ENCODE measurements at regions not wholly inside any gene's neighbourhood (a gene's known extent, or its start where the extent isn't known, plus 50 kb on each side); places are given as distances from the start of the nearest gene placed in this dataset.

GRCh38 chr7:42483886-42484285 is 246.9 kb upstream of the GLI3 start:
- no peak for DNase-seq (ENCODE audit: insufficient read length, low spot score)
- TF ChIP-seq POLR2AphosphoS5 (IDR thresholded peaks at IDR 0.05; ENCODE audit: low read depth, low read length) (no peak), SPI1 (IDR thresholded peaks at IDR 0.05; ENCODE audit: low read depth, low read length) (no peak), PAX5 (IDR thresholded peaks at IDR 0.05; ENCODE audit: insufficient read depth, low read length, severe bottlenecking) (no peak), POU2F2 (IDR thresholded peaks at IDR 0.05; ENCODE audit: low read depth, low read length) (no peak)
- FAIRE-seq: no peak

GRCh38 chr7:42479816-42480633 is 243.0 kb upstream of the GLI3 start:
- DNase-seq (ENCODE audit: insufficient read length, low spot score) (no peak), FAIRE-seq (no peak)
- TF ChIP-seq POLR2A (IDR thresholded peaks at IDR 0.05; ENCODE audit: low read depth, low read length) (no peak), PAX5 (IDR thresholded peaks at IDR 0.05; ENCODE audit: insufficient read depth, low read length, severe bottlenecking) (no peak)

GRCh38 chr7:42479452-42479815 is 242.4 kb upstream of the GLI3 start:
- no peak for TF ChIP-seq POLR2AphosphoS5 (IDR thresholded peaks at IDR 0.05; ENCODE audit: low read depth, low read length)
- no peak for TF ChIP-seq POU2F2 (IDR thresholded peaks at IDR 0.05; ENCODE audit: low read depth, low read length)
- no peak for TF ChIP-seq POLR2A (IDR thresholded peaks at IDR 0.05; ENCODE audit: low read depth, low read length)
- no peak for TF ChIP-seq PAX5 (IDR thresholded peaks at IDR 0.05; ENCODE audit: insufficient read depth, low read length, severe bottlenecking)
- TF ChIP-seq TAF1 (IDR thresholded peaks at IDR 0.05; ENCODE audit: low read depth, low read length): no peak
- no peak for DNase-seq (ENCODE audit: insufficient read length, low spot score)
- no peak for FAIRE-seq

- FAIRE-seq (no peak), DNase-seq (ENCODE audit: insufficient read length, low spot score) (no peak)
- TF ChIP-seq POU2F2 (IDR thresholded peaks at IDR 0.05; ENCODE audit: low read depth, low read length): no peak
- TF ChIP-seq PAX5 (IDR thresholded peaks at IDR 0.05; ENCODE audit: insufficient read depth, low read length, severe bottlenecking): no peak
- TF ChIP-seq TAF1 (IDR thresholded peaks at IDR 0.05; ENCODE audit: low read depth, low read length): no peak
- no peak for TF ChIP-seq POLR2A (IDR thresholded peaks at IDR 0.05; ENCODE audit: low read depth, low read length)
These were observed 241.7 kb upstream of the GLI3 start for GRCh38 chr7:42478717-42479116.

- FAIRE-seq (no peak), DNase-seq (ENCODE audit: insufficient read length, low spot score) (no peak)
- TF ChIP-seq POLR2AphosphoS5 (IDR thresholded peaks at IDR 0.05; ENCODE audit: low read depth, low read length) (no peak), POLR2A (IDR thresholded peaks at IDR 0.05; ENCODE audit: low read depth, low read length) (no peak), TAF1 (IDR thresholded peaks at IDR 0.05; ENCODE audit: low read depth, low read length) (no peak), PAX5 (IDR thresholded peaks at IDR 0.05; ENCODE audit: insufficient read depth, low read length, severe bottlenecking) (no peak), POU2F2 (IDR thresholded peaks at IDR 0.05; ENCODE audit: low read depth, low read length) (no peak), SPI1 (IDR thresholded peaks at IDR 0.05; ENCODE audit: low read depth, low read length) (no peak)
These were observed 239.2 kb upstream of the GLI3 start for GRCh38 chr7:42476255-42476654.

- FAIRE-seq: no peak
- DNase-seq (ENCODE audit: insufficient read length, low spot score): no peak
- TF ChIP-seq POLR2A (IDR thresholded peaks at IDR 0.05; ENCODE audit: low read depth, low read length): no peak
- no peak for TF ChIP-seq PAX5 (IDR thresholded peaks at IDR 0.05; ENCODE audit: insufficient read depth, low read length, severe bottlenecking)
- TF ChIP-seq POU2F2 (IDR thresholded peaks at IDR 0.05; ENCODE audit: low read depth, low read length): no peak
- TF ChIP-seq TAF1 (IDR thresholded peaks at IDR 0.05; ENCODE audit: low read depth, low read length): no peak
- no peak for TF ChIP-seq POLR2AphosphoS5 (IDR thresholded peaks at IDR 0.05; ENCODE audit: low read depth, low read length)
- TF ChIP-seq SPI1 (IDR thresholded peaks at IDR 0.05; ENCODE audit: low read depth, low read length): no peak
These were observed 238.1 kb upstream of the GLI3 start for GRCh38 chr7:42475082-42475481.

GRCh38 chr7:42473099-42473498 is 236.1 kb upstream of the GLI3 start:
- no peak for DNase-seq (ENCODE audit: insufficient read length, low spot score)
- no peak for FAIRE-seq
- no peak for TF ChIP-seq TAF1 (IDR thresholded peaks at IDR 0.05; ENCODE audit: low read depth, low read length)
- no peak for TF ChIP-seq POLR2A (IDR thresholded peaks at IDR 0.05; ENCODE audit: low read depth, low read length)
- no peak for TF ChIP-seq POLR2AphosphoS5 (IDR thresholded peaks at IDR 0.05; ENCODE audit: low read depth, low read length)
- TF ChIP-seq SPI1 (IDR thresholded peaks at IDR 0.05; ENCODE audit: low read depth, low read length): no peak
- TF ChIP-seq PAX5 (IDR thresholded peaks at IDR 0.05; ENCODE audit: insufficient read depth, low read length, severe bottlenecking): no peak
- TF ChIP-seq POU2F2 (IDR thresholded peaks at IDR 0.05; ENCODE audit: low read depth, low read length): no peak

- FAIRE-seq: no peak
- TF ChIP-seq SPI1 (IDR thresholded peaks at IDR 0.05; ENCODE audit: low read depth, low read length): no peak
- TF ChIP-seq PAX5 (IDR thresholded peaks at IDR 0.05; ENCODE audit: insufficient read depth, low read length, severe bottlenecking): no peak
- TF ChIP-seq POLR2A (IDR thresholded peaks at IDR 0.05; ENCODE audit: low read depth, low read length): no peak
- no peak for TF ChIP-seq TAF1 (IDR thresholded peaks at IDR 0.05; ENCODE audit: low read depth, low read length)
- TF ChIP-seq POU2F2 (IDR thresholded peaks at IDR 0.05; ENCODE audit: low read depth, low read length): no peak
- no peak for TF ChIP-seq POLR2AphosphoS5 (IDR thresholded peaks at IDR 0.05; ENCODE audit: low read depth, low read length)
- DNase-seq (ENCODE audit: insufficient read length, low spot score): no peak
These were observed 234.7 kb upstream of the GLI3 start for GRCh38 chr7:42471573-42472174.

GRCh38 chr7:42469341-42469740 is 232.3 kb upstream of the GLI3 start:
- FAIRE-seq (no peak), DNase-seq (ENCODE audit: insufficient read length, low spot score) (no peak)
- TF ChIP-seq POLR2AphosphoS5 (IDR thresholded peaks at IDR 0.05; ENCODE audit: low read depth, low read length): no peak
- no peak for TF ChIP-seq POU2F2 (IDR thresholded peaks at IDR 0.05; ENCODE audit: low read depth, low read length)
- no peak for TF ChIP-seq SPI1 (IDR thresholded peaks at IDR 0.05; ENCODE audit: low read depth, low read length)
- no peak for TF ChIP-seq PAX5 (IDR thresholded peaks at IDR 0.05; ENCODE audit: insufficient read depth, low read length, severe bottlenecking)
- TF ChIP-seq TAF1 (IDR thresholded peaks at IDR 0.05; ENCODE audit: low read depth, low read length): no peak
- no peak for TF ChIP-seq POLR2A (IDR thresholded peaks at IDR 0.05; ENCODE audit: low read depth, low read length)

GRCh38 chr7:42468471-42468870 is 231.5 kb upstream of the GLI3 start:
- FAIRE-seq (no peak), DNase-seq (ENCODE audit: insufficient read length, low spot score) (no peak)
- TF ChIP-seq TAF1 (IDR thresholded peaks at IDR 0.05; ENCODE audit: low read depth, low read length): no peak
- no peak for TF ChIP-seq SPI1 (IDR thresholded peaks at IDR 0.05; ENCODE audit: low read depth, low read length)
- TF ChIP-seq POLR2AphosphoS5 (IDR thresholded peaks at IDR 0.05; ENCODE audit: low read depth, low read length): no peak
- TF ChIP-seq PAX5 (IDR thresholded peaks at IDR 0.05; ENCODE audit: insufficient read depth, low read length, severe bottlenecking): no peak
- no peak for TF ChIP-seq POU2F2 (IDR thresholded peaks at IDR 0.05; ENCODE audit: low read depth, low read length)
- TF ChIP-seq POLR2A (IDR thresholded peaks at IDR 0.05; ENCODE audit: low read depth, low read length): no peak
